ENCODE measurements at regions not wholly inside any gene's neighbourhood (a gene's known extent, or its start where the extent isn't known, plus 50 kb on each side); places are given as distances from the start of the nearest gene placed in this dataset.

DNA sequence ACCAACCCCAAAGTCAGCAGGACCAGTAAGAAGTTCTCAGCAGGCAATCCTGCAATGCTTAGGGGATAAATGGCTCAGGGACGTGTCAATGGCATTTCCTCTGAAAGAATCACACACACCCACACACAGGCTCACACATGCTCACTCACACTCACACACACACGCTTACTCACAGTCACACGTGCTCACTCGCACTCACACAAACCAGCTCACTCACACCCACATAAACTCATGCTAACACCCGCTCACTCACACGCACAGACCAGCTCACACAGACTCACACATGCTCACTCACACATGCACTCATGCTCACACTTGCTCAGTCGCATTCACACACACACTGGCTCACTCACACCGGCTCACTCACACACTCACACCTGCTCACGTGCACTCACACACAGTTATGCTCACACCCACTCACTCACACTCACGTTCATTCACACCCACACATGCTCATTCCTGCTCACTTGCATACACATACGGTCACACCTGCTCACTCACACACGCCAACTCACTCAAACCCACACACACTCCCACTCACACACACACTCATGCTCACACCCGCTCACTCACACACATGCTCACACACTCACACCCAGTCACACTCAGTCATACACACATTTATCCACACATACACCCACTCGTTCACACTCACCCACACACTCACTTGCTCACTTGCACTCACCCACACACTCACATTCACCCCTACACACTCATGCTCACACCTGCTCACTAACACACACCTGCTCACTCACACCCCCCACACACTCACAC lies 436.8 kb downstream of the BCL11B start:
- no peak for DNase-seq

DNA sequence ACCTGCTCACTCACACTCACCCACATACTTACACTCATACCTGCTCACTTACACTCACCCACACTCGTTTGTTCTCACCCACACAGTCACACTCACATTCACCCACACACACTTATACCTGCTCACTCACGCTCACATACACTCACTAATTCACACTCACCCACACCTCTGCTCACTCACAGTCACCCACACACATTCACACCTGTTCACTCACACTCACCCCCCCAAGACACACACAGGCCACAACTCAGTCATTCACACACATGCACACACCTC lies 436.2 kb downstream of the BCL11B start:
- no peak for DNase-seq

DNA sequence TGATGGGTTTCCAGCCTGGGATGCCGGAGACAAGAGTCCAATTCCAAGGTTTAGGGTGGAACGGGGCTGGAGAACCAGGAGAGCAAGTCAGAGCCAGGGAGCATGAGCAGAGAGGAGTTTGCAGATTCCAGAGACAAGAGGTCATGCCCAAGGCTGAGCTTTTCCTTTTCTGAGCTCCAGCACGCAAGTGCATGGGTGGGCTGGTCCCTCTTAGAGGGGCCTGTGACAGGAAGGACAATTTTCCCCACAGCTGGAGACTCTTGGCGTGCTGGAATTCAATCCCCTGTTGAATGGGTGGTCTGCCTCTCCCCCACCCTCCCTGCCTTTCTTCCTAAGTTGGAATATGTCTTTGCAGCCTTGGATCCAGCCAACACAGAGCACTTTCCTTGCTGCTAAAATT lies 431.9 kb downstream of the BCL11B start:
- no peak for DNase-seq

DNA sequence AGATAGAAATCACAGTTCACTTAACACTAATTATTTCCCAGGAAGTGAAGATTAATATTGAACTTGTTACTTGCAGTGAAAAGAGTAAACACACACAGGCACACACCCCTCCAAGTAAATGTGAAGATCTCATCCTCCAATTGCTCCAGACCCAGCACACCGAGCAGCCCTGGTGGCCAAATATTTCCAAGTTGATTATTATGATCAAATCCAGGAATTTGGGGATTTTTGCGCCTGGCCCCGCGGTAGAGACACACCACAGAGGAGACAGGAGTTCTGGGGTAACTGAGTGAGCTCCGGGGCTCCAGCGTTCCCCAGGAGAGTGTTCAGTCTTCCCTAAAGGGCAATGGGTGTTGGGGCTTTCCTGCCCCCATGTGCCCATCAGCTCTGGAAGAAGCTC lies 431.5 kb downstream of the BCL11B start:
- no peak for DNase-seq

DNA sequence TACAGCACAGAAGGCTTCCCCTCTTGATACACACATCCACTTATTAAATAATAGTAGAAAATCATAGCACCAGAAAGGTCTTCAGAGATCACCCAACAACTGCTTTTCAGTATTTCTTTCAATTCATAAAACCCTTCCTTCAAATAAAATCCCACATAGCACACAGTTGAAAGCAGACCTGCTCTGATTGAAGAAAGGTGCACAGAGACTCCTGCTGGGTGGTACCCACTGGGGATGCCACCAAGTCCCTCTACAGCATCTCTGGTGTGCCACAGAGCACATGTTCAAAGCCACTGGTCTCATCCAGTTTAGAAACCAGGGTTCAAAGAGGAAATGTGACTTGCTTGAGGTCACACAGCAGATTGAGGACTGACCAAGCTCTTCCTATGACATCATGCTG lies 427.5 kb downstream of the BCL11B start:
- no peak for DNase-seq

DNA sequence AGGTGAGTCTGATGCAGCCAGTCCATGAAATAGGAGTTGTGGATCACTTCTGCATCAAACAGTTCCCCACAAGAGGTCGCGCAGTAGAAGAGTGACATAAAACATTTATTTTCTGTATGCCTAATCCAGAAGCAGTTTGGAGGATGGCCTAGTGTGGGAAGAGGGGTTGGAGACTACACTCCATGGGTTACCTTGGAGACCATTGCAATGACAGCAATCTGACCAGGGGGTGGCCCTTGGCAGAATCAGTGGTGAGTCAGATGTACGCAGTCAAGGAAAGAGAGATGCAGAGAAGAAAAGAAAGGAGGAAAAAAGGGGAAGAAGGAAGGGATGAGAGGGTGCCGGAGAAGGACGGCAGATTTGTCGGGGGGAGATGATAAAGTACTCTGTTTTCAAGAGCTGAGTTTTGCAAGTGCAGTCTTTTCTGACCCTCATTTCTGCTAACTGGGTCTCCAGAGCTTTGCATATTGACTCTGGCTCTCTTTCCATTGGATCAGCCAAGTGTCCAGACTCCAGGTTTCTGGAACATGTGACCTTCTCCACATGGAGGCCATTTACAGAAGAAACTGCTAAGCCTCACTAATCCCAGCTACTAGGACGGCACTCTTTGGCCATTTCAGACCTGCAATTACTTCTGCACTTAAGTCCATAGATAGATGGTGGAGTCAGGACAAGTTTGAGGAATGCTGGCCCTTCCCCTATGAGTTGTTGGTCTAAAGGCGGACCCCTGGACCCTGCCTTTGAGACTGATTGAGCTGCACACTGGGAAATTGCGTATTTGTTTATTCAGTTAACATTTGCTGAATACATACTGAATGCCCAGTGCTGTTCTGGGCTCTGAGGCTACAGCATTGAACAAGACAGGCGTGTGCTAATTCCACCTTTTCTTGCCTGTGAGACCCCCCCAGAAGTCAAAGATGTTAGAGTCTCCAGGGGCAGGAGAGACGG lies 424.2 kb downstream of the BCL11B start:
- no peak for DNase-seq

DNA sequence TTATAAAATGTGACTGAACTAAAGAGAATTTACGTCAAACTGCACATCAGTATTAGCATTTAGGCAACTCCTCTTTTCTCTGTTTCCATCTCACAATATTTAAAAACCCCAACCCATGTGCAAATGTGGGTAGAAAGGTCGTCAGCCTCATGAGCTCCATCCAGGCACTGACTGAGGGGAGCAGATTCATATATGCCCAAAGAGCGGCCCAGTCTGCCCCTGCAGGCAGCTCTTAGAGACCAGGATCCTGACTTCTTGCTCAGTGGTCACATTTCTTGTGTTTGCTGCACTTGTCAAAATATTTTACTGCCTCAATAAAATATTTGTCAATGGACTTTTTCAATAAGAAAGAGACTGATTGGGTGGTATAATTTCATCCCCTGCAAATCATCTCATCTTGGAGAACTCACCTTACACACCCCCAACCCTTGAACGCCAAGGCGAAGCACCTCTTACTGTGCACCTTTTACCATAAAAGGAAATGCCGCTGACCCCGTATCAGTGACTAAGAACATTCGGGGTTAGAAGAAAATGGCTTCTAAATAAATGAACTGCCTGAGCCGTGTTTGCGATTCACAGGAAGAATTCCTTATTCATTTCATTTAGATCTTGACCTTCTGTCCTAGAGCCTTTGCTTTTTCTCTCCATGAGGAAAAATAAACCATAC lies 418.8 kb downstream of the BCL11B start:
- DNase-seq = no peak

DNA sequence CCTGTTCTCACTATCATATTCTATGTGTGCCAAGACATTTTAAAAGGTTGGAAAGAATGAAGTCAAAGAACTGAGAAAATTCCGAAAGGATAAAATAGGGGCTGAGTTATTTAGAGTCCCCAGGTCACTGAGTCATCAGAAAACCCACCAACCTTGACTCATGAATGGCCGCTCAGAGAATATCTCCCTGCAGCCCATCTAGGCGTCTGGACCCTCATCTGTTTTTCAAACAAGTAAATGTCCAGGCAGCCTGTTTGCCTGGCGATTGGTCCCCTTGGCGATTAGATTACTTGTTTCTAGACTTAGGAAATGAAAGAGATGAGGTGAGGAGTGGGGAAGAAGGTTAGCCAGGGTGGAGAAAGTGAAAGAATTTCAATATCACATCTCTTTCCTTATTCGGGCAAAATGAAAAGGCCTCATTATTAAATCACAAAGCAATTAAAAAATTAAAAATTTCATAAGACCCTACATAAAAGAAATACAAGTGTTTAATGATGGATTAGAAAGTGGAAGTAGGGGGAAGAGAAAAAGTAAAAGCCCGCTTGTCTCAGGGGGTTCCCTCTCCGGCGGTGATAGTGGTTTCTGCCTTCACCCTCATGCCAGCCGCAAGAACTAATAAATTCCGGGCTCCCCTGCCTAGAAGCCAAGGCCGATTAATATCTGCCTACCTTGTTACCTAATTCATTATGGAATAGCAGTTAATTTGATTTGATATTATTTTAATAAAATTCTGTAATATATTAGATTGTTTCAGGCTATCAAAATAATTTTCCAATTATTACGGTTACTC lies 415.9 kb downstream of the BCL11B start:
- no peak for DNase-seq

DNA sequence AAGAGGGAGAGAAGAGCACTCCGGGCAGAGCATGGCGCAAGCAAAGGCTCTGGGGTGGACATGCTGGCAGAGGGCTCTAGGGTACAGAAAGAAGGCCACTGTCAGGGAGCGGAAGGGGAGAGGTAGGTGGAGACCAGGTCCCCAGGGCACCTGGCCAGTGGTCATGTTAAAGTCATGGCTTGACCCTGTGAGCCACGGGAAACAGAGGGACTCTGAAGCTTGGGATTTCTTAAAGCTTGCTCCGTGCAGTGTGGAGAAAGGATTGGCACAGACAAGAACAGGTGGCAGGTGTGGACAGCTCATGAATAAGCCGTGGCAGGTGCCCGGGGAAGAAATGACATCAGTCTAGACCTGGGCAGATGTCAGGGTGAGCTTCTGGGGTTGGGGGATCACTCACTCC lies 413.8 kb downstream of the BCL11B start:
- DNase-seq = no peak

DNA sequence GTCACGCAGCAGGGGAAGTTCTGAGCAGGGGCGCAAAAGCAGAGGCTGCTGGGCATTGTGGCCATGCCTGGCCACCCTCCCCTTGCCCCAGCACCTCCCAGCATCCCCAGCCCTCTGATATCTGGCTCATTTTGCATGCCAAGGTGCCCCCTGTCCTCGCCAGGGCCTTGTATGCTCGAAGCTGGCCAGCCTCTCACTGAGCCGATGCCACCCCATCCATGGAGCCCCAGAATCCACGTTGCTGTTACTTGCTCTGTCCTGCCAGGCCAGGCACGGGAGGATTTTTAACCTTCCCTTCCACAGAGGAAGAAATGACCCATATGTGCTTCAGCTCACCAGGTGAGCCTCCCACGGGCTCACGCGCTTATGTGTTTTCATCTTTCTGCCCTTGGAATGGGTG lies 413.4 kb downstream of the BCL11B start:
- DNase-seq = no peak

DNA sequence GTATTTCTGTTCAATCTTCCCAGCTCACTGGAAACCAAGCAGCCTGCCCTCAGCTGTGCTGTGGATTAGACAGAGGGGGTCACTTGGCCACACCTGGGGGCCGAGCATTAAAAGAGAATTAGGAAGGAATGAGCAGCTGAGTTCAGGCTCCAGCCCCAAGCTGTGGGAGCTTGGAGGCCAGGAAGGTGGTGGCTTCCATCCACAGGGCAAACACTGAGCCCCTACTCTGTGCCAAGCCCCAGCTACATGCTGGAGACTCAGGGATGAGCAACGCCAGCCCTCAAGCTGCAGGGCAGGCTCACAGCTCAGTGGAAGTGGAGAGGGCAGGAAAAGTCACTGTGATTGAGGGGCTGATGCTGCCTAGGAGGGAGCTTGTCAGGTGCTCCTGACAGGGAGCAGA lies 412.7 kb downstream of the BCL11B start:
- no peak for DNase-seq

DNA sequence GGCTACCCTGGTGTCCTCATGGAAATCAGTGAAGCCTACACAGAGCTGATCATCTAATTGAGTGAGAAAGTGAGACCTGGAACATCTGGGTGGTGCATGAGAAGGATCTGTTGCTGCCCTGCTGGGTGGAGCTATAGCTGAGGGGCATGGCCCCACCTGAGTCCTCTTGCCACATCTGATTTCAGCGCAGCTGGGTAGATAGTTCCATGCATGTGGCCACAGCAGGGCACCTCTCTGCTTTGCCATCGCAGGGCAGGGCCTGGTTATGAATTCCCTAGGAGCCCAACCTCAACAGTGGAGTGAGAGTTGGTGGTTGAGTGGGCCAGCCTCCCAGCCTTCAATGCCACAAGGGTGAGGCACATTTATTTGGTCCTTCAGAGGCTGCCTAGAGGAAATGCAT lies 407.8 kb downstream of the BCL11B start:
- no peak for DNase-seq

DNA sequence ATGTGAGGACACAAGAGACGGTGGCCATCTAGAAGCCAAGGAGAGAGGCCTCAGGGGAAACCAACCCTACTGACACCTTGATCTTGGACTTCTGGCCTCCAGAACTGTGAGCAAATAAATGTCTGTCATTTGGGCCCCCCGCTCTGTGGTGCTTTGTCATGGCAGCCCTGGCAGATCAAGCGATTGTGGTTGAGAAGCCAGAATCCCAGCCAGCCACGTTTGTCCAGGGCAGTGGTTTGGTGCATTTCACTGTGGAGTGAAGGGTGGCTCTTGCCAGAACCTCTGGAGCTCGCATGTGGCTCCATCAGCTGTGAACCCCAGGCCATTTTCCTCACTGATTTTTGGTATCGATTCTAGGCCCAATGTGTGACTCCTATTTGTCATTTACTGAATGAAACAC lies 404.9 kb downstream of the BCL11B start:
- no peak for DNase-seq

DNA sequence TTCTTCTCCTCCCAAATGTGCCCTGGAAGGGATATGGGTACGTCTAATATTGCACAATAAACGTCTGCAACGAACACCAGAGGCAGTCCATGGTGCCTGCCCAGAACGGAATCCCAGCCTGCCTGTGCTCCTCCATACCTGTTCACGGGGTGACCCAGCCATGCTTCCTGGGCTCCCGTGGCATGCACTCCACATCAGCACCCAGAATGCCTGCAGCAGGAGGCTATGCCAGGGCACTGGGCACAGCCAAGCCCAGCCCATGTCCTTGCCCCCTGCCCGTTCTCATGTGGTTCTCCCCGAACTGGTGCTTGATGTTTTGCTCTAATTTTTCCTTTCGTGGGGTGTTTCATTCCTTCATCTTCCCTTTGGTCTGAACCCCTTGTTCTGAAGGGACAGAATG lies 404.3 kb downstream of the BCL11B start:
- no peak for DNase-seq

DNA sequence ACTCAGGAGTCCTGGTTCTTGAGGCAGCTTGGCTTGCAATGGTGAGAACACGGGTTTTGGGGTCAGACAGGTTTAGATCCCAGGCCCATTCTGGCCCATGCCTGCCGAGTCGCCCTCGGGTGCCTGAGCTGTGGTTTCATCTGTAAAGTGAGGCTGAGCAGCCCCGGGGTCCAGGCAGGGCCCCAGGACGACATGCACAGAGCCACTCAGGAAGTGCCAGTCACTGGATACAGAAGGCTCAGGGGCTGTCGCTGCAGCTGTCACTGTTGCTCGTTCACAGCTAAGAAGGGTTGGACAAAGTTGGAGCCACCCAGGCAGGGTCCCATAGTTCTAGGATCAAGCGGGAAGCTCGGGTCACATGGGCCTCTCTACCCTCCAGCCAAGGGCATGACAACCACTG lies 403.1 kb downstream of the BCL11B start:
- DNase-seq = no peak

DNA sequence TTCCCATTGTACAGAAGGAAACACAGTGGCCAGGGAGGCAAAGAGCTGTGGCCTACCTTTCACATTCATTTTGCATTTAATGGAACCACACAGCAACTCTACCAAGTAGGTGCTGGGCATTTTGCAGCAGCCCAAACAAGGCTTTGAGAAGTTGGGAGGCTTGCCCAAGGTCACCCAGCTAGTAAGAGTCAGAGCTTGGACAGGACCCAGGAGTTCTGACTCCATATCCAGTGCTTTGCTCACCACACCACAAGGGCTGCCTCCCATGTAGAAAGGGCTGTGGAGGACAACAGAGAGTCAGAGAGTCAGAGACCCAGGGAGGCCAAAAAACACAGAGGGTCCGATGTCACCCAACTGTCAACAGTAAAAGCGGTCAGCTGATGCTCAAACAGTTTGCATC lies 400.2 kb downstream of the BCL11B start:
- no peak for DNase-seq

DNA sequence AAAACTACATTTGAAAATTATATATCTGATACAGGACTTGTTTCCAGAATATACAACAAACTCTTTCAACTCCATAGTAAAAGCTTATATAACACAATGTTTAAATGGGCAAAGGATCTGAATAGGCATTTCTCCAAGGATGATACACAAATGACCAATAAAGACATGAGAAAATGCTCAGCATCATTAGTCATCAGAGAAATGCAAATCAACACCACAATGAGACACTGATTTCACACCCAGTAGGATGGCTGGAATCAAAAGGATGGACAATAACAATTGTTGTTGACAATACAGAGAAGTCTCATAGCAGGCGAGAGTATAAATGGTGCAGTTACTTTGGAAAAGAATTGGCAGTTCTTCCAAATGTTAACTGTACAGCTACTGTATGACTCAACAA lies 394.9 kb downstream of the BCL11B start:
- DNase-seq = no peak

DNA sequence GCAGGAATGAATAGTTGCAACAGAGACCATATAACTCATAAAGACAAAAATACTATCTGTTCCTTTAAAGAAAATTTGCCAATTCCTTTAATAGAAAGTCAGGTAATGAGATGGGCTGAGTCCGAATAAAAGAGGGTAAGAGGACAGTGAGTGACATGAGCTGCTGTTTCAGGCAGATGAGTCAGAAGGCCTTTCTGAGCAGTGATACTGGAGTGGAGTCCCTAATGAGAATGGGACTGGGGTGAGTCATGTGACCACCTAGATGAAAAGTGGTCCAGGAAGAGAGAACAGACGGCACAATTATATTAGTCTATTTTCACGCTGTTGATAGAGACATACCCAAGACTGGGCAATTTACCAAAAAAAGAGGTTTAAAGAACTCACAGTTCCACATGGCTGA lies 393.7 kb downstream of the BCL11B start:
- no peak for DNase-seq

DNA sequence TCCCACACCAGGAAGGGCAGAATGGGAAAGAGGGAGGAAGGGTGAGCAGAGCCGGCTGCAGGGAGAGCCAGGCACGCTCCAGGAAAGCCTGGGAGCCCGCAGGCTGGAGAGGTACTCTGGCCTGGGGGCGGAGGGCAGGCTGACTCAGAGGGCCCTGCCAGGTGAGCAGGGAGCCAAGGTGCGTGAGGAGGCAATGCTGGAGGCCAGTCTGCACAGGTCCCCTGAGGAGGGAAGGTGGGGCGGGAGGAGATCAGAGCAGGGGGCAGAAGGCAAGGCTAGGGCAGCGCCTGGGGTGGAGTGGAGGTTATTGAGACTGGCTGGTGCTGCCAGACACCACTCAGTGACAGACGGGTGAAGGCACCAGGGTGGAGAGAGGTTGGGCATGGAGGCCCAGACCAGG lies 385.0 kb downstream of the BCL11B start:
- DNase-seq = no peak

DNA sequence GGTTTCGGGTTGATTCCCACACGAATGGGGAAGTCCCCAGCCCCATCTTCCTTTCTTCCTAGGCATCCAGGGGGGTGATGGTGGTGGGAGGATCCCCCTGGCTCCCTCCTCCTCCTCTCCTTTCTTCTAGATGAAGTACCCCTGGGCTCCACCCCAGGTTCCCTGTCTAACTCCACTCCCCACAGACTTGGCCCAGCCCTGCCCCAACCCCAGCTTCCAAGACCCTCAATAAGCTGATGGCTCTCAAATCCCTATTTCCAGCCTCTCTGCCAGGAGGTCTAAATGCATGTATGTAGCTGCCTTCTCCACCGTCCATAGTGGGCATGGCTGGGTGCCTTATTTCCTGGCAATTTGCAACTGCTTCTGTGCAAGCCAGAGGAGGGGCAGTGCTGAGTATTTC lies 383.7 kb downstream of the BCL11B start:
- no peak for DNase-seq

DNA sequence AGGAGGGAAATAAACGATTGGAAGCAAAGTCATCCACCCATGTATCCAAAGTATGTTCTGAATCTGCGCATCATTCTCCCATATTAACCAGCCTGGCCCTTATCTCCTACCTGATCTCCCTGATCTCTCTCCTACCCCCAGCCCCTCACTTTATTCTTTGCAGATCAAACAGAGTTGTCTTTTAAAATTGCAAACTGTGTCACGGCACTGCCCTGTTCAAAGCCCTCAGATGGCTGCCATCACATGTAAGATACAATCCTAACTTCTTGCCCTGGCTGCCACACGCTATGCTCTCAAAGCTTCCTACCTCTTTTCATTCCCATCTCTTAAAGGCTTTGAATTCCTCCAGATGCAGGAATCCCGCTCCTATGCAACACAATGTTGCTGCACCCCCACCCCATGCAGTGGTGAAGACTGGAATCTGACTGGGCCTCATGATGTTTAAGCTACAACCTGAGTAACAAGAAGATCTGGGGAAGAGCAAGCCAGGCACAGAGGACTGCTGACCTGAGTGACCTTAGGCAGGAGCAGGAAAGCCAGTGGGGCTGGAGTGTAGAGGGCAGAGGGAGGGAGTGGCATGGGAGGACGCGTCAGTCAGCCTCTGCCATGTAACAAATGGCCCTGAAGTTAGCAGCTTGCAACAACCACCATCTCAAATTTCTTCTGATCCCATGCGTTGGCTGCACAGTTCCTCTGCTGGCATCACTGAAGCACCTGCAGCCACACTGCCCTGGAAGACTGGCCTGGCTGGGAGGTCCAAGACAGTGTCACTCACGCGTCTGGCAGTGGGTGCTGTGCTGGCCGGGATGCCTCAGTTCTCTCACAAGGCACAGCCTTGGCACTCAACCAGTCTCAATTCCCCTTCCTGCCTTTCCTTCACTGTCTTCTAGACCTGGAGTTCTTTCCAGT lies 382.8 kb downstream of the BCL11B start:
- no peak for DNase-seq

DNA sequence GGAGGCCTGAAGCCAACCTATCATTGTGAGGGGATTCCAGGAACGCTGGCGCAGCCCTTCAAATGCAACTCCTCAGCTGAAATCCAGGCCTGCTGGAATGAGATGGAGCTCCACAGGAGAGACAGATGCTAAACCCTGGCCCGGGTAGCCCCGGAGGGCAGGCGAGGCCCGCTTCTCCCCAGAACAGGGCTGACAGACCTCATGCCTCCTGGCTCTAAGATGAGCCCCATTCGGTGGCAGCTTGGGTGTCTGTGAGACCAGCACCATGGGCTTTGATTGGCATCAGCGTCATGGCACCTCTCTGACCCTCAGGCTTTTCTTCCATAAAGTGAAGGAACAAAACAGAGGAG lies 382.2 kb downstream of the BCL11B start:
- no peak for DNase-seq

Measured in NCI-H2107 (cell line).